Psoas muscle (tissue), 7 donors: ENCODE measurements at regions not wholly inside any gene's neighbourhood (a gene's known extent, or its start where the extent isn't known, plus 50 kb on each side); places are given as distances from the start of the nearest gene placed in this dataset.

ENCODE experiments used
- ATAC-seq, 4 donors: fragments of 200-7000 bp; cut with Tn5 transposase; one replicate each; pipeline ENCODE4 v1.9.1; 2020; ENCODE audit warnings: moderate library complexity in 3 of 4, mild to moderate bottlenecking in 2 of 4
- DNase-seq, 2 donors: peaks; one replicate each; pipeline ENCODE4 v3.0.0-alpha.2; 2020
- H3K27ac ChIP-seq: fragments of 200-600 bp; one replicate; pipeline ENCODE4 v1.8.0; 2022
- H3K27me3 ChIP-seq, 3 donors: fragments of 200-600 bp in 1 of 3; one replicate each; pipeline versions ENCODE4 v1.6.1 to v1.8.0; 2013 to 2022; ENCODE audit warnings: low read length in 2 of 3, mild to moderate bottlenecking in 2 of 3, moderate library complexity in 1 of 3; ENCODE audit not compliant: insufficient read depth in 3 of 3
- H3K36me3 ChIP-seq, 2 donors: fragments of 200-600 bp in 1 of 2; one replicate each; pipeline versions ENCODE4 v1.6.1 to v1.8.0; 2013 to 2022; ENCODE audit warnings: low read depth in 1 of 2, mild to moderate bottlenecking in 1 of 2, moderate library complexity in 1 of 2; ENCODE audit not compliant: insufficient read depth in 1 of 2
- H3K4me1 ChIP-seq: fragments of 200-600 bp; one replicate; pipeline ENCODE4 v1.8.0; 2022
- H3K4me3 ChIP-seq: fragments of 200-600 bp; one replicate; pipeline ENCODE4 v1.8.0; 2022; ENCODE audit warnings: mild to moderate bottlenecking
- H3K9me3 ChIP-seq: fragments of 200-600 bp; one replicate; pipeline ENCODE4 v1.8.0; 2022
- CTCF ChIP-seq: fragments of 200-600 bp; IDR thresholded peaks from one replicate; pipeline ENCODE4 v1.8.0; 2022; ENCODE audit warnings: antibody characterized with exemption
- WGBS, 3 donors: extraction: QIAGEN DNeasy Blood & Tissue Kit; methylation state at CpG; one replicate each; pipeline versions ENCODE4 v1.1.6 to v1.1.7; 2013; 5-methylcytosine and 5-hydroxymethylcytosine counted together
- intact Hi-C, 2 donors: fragments of 100-400 bp; cut with DNase I; formaldehyde crosslinking; loops; one replicate each; pipeline versions ENCODE4 v1.11.0 to v1.14.2; 2022
- donor health status: healthy with polysubstance abuse.
- donor health status: DM: no; HTN: no; CAD: no; lungs with moderate emphysema.
- donor health status: Bipolar disorder and iron deficiency.
- donor health status: healthy.
- donor health status: DM: yes; HTN: yes; CAD: no.
- donor health status: DM: no; HTN: no; CAD: no.
- donor health status: DM: yes; HTN: yes; CAD: no.

DNA sequence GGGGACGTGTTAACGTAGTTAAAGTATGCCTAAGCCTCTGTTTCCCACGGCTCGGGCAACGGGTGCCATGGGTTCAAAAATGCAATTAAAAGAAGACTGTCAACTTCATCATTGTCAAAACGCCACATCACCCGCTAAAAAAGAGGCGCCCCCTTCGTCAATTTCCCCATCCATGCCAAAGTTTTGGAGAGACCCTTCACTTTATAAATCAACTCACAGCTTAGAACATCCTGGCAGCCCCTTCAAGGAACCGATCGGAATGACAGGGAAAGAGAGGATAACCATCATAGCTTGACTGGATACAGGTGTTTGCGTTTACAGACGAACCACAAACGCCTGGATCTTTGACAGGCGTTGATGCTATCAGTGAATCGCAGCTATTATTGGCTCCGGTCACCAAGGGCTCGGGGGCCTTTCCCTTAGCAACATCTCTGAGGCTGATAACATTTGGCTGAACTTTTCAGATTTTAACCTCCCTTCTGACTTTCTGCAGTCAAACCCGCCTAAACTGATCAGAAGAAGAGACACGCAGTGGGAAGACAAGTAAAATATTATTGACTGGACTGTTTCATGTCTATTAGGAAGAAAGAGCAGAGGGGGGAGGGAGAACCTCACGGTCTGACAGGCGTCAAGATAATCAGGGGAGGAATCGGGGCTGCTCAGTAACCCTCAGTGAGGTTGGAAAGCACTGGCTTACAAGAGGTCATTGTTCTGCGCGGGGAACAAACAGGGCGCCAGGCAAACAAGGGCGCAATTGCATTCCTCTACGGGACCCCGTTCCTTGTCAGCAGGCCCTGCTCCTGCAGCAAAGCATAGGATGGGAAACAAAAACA, 322.5 kb upstream of the ZNF507 start:
- 67 to 78% (median 76%) methylated on average over 29 of the region's 29 CpGs for WGBS, 3 donors

GRCh38 chr19:32023564-32023832, 321.9 kb upstream of the ZNF507 start:
- Histone ChIP-seq H3K27me3 (no peaks in the 10 kb centered on the region), H3K4me3 (no peak overlapping the region), H3K27ac (no peak overlapping the region), H3K4me1 (no peaks in the 10 kb centered on the region), H3K9me3 (no peaks in the 10 kb centered on the region), H3K36me3 (no peaks in the 10 kb centered on the region)
- DNase-seq (no peak), ATAC-seq (no peak)
- intact Hi-C loops = no loop called here
- 59 to 61% (median 60%) methylated on average over 6 of the region's 6 CpGs for WGBS, 3 donors
- TF ChIP-seq CTCF = no peak

More for the DNA sequence above, 322.5 kb upstream of the ZNF507 start:
- Histone ChIP-seq H3K4me3 (no peak overlapping the region), H3K36me3 (no peaks in the 10 kb centered on the region), H3K27me3 (no peaks in the 10 kb centered on the region), H3K9me3 (no peaks in the 10 kb centered on the region), H3K4me1 (no peaks in the 10 kb centered on the region), H3K27ac (no peak overlapping the region)
- no peak for TF ChIP-seq CTCF
- no peak for ATAC-seq
- intact Hi-C loops = no loop called here
- no peak for DNase-seq

- DNase-seq (no peak), ATAC-seq (no peak)
- intact Hi-C loops = no loop called here
- H3K4me3 ChIP-seq = no peak overlapping the region
- no peaks in the 10 kb centered on the region for H3K27me3 ChIP-seq
- no peaks in the 10 kb centered on the region for H3K36me3 ChIP-seq
- no peak for TF ChIP-seq CTCF
- no peaks in the 10 kb centered on the region for H3K4me1 ChIP-seq
- H3K27ac ChIP-seq = no peak overlapping the region
- H3K9me3 ChIP-seq = no peaks in the 10 kb centered on the region
- WGBS, 3 donors = 85 to 87% (median 86%) methylated on average over 6 of the region's 6 CpGs
Measured at GRCh38 chr19:32029235-32029634, 316.2 kb upstream of the ZNF507 start.

DNA sequence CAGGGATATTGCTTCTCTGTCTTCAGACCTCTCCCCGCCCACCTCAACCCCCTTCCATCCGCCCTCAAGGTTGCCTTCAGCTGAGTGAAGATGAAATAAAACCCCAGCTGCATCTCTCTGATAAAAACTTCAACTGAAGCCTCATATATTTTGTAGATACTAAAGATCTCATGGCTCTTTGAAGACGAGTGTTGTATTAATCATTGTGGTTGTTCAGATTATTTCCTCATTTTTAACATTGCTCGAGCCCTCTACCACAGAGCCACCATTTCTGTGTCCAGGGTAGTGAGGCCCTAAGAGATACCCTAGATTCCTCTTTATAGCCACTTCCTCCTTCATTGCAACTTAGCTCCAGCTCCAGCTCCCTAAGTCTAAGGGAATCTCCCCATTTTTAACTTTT, 312.8 kb upstream of the ZNF507 start:
- intact Hi-C loops = no loop called here
- TF ChIP-seq CTCF = no peak
- 82 to 86% (median 85%) methylated on average over 4 of the region's 4 CpGs for WGBS, 3 donors
- no peak for DNase-seq
- no peaks in the 10 kb centered on the region for H3K9me3 ChIP-seq
- ATAC-seq = no peak
- no peaks in the 10 kb centered on the region for H3K27me3 ChIP-seq
- H3K4me3 ChIP-seq = no peak overlapping the region
- no peaks in the 10 kb centered on the region for H3K36me3 ChIP-seq
- no peak overlapping the region for H3K27ac ChIP-seq
- no peaks in the 10 kb centered on the region for H3K4me1 ChIP-seq

DNA sequence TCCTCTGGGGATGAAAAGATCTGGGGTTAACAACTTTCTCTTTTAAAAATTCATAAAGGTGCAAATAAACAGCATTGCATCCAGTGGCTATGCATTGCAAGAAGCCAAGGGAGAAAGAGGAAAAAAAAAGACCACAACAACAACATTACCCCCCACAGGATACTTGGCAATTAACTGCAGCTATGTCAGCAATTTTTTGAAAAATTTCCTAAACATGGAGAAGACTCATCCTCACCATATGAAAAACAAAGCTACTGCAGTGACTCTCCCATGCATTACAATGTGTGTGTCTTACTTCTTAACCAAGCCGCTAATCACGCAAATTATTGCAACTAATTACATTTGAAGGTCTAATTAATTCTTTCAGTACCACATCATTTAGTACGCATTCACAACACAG, 309.8 kb upstream of the ZNF507 start:
- Histone ChIP-seq H3K9me3 (no peaks in the 10 kb centered on the region), H3K4me1 (no peaks in the 10 kb centered on the region), H3K4me3 (no peak overlapping the region), H3K27ac (no peak overlapping the region), H3K27me3 (no peaks in the 10 kb centered on the region), H3K36me3 (no peaks in the 10 kb centered on the region)
- TF ChIP-seq CTCF = no peak
- 88 to 93% (median 93%) methylated on average over 3 of the region's 3 CpGs for WGBS, 3 donors
- DNase-seq = no peak
- ATAC-seq = no peak
- intact Hi-C loops = no loop called here
